ENCODE measurements at regions not wholly inside any gene's neighbourhood (a gene's known extent, or its start where the extent isn't known, plus 50 kb on each side); places are given as distances from the start of the nearest gene placed in this dataset.

- no peaks in the 10 kb centered on the region for H3K9me3 ChIP-seq
- H3K4me3 ChIP-seq = no peak overlapping the region
- in situ Hi-C loops (cut with MboI; ENCODE audit: low pct_ligation_motif_present in 1 of 4, low pct_unique_long_range_greater_than_20kb in 1 of 4, low sequenced_read_pairs in 3 of 4) = no loop called here
- H3K27me3 ChIP-seq = peaks cover 12% of the 10 kb centered on the region
- TF ChIP-seq POLR2AphosphoS5 (IDR thresholded peaks at IDR 0.05) = no peak
- no peak for TF ChIP-seq EP300 (IDR thresholded peaks at IDR 0.05; ENCODE audit: low read depth)
- no peak for TF ChIP-seq CTCF (IDR thresholded peaks at IDR 0.05)
- no peak for TF ChIP-seq POLR2A (IDR thresholded peaks at IDR 0.05)
- no peak for DNase-seq
- H3K4me1 ChIP-seq = no peaks in the 10 kb centered on the region
- 54% methylated on average over 26 of the region's 27 CpGs; no CpG with 5 or more reads in 1 of the 2 donors for WGBS, 2 donors (ENCODE audit: low coverage in 1 of 2)
- intact Hi-C loops (cut with DNase I; ENCODE audit: low total_unique reads) = no loop called here
- H3K27ac ChIP-seq = no peak overlapping the region
- no peaks in the 10 kb centered on the region for H3K36me3 ChIP-seq
Measured at GRCh38 chr1:143691400-143691891, 280.3 kb downstream of the FAM72C start.

- Histone ChIP-seq H3K9me3 (no peaks in the 10 kb centered on the region), H3K4me1 (no peaks in the 10 kb centered on the region), H3K27ac (no peak overlapping the region), H3K36me3 (no peaks in the 10 kb centered on the region), H3K4me3 (no peak overlapping the region), H3K27me3 (peaks cover 12% of the 10 kb centered on the region)
- in situ Hi-C loops (cut with MboI; ENCODE audit: low pct_ligation_motif_present in 1 of 4, low pct_unique_long_range_greater_than_20kb in 1 of 4, low sequenced_read_pairs in 3 of 4) (no loop called here), intact Hi-C loops (cut with DNase I; ENCODE audit: low total_unique reads) (no loop called here)
- WGBS, 2 donors (ENCODE audit: low coverage in 1 of 2) = 71 to 100% methylated on average over 1 to 4 of the region's 4 CpGs
- TF ChIP-seq CTCF (IDR thresholded peaks at IDR 0.05) (no peak), EP300 (IDR thresholded peaks at IDR 0.05; ENCODE audit: low read depth) (no peak), POLR2A (IDR thresholded peaks at IDR 0.05) (no peak), POLR2AphosphoS5 (IDR thresholded peaks at IDR 0.05) (no peak)
- DNase-seq = no peak
Measured at GRCh38 chr1:143689781-143690180, 282.0 kb downstream of the FAM72C start.

- TF ChIP-seq POLR2AphosphoS5 (IDR thresholded peaks at IDR 0.05) (no peak), EP300 (IDR thresholded peaks at IDR 0.05; ENCODE audit: low read depth) (no peak), POLR2A (IDR thresholded peaks at IDR 0.05) (no peak), CTCF (IDR thresholded peaks at IDR 0.05) (no peak)
- 89 to 90% methylated on average over 3 to 14 of the region's 14 CpGs for WGBS, 2 donors (ENCODE audit: low coverage in 1 of 2)
- no peak overlapping the region for H3K4me3 ChIP-seq
- intact Hi-C loops (cut with DNase I; ENCODE audit: low total_unique reads) (no loop called here), in situ Hi-C loops (cut with MboI; ENCODE audit: low pct_ligation_motif_present in 1 of 4, low pct_unique_long_range_greater_than_20kb in 1 of 4, low sequenced_read_pairs in 3 of 4) (no loop called here)
- DNase-seq = no peak
- H3K4me1 ChIP-seq = no peaks in the 10 kb centered on the region
- H3K27ac ChIP-seq = no peak overlapping the region
- H3K27me3 ChIP-seq = no peaks in the 10 kb centered on the region
- H3K36me3 ChIP-seq = no peaks in the 10 kb centered on the region
- no peaks in the 10 kb centered on the region for H3K9me3 ChIP-seq
Measured at GRCh38 chr1:143680304-143680703, 291.5 kb downstream of the FAM72C start.

- H3K27me3 ChIP-seq = no peaks in the 10 kb centered on the region
- no peak for DNase-seq
- H3K36me3 ChIP-seq = no peaks in the 10 kb centered on the region
- in situ Hi-C loops (cut with MboI; ENCODE audit: low pct_ligation_motif_present in 1 of 4, low pct_unique_long_range_greater_than_20kb in 1 of 4, low sequenced_read_pairs in 3 of 4) = no loop called here
- WGBS, 2 donors (ENCODE audit: low coverage in 1 of 2) = 71 to 80% methylated on average over 1 to 2 of the region's 2 CpGs
- no peak overlapping the region for H3K27ac ChIP-seq
- H3K9me3 ChIP-seq = no peaks in the 10 kb centered on the region
- intact Hi-C loops (cut with DNase I; ENCODE audit: low total_unique reads) = no loop called here
- TF ChIP-seq POLR2A (IDR thresholded peaks at IDR 0.05) = no peak
- no peak for TF ChIP-seq EP300 (IDR thresholded peaks at IDR 0.05; ENCODE audit: low read depth)
- TF ChIP-seq POLR2AphosphoS5 (IDR thresholded peaks at IDR 0.05) = no peak
- TF ChIP-seq CTCF (IDR thresholded peaks at IDR 0.05) = no peak
- H3K4me1 ChIP-seq = no peaks in the 10 kb centered on the region
- no peak overlapping the region for H3K4me3 ChIP-seq
Measured at GRCh38 chr1:143672983-143673382, 298.8 kb downstream of the FAM72C start.

Measured in transverse colon (tissue), 4 donors.